Vagina (tissue), 2 donors: ENCODE measurements at regions not wholly inside any gene's neighbourhood (a gene's known extent, or its start where the extent isn't known, plus 50 kb on each side); places are given as distances from the start of the nearest gene placed in this dataset.

ENCODE experiments used
- POLR2A ChIP-seq, 2 donors: fragments of 450-650 bp; IDR thresholded peaks; one replicate each; pipeline ENCODE4 v1.6.1; 2017; ENCODE audit warnings: antibody characterized with exemption in 2 of 2, mild to moderate bottlenecking in 2 of 2, moderate library complexity in 2 of 2
- TF ChIP-seq, protein P1 (sequence below), 3 experiments: fragments of 450-650 bp in 2 of 3; fragments of 200-600 bp in 1 of 3; sonication (generic) in 1 of 3; IDR thresholded peaks; one replicate each; pipeline ENCODE4 v1.5.1; 2017 to 2019; ENCODE audit warnings: antibody characterized with exemption in 3 of 3, mild to moderate bottlenecking in 2 of 3, moderate library complexity in 2 of 3

DNA sequence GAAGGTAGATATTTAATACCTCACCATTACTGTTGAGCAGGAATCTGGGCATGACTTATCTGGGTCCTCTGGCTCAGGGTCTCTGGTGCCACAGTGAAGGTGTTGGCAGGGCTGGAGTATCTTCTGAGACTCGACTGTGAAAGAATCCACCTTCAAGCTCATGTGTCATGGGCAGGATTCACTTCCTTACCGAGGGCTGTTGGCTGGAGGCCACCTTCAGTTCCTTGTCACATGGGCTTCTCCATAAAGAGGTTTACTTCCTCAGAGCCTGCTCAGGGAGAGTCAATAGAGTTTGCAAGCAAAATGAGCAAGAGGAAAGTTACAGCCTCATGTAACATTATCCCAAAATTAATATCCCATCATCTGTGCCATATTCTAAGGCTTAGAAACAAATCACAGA, 459.5 kb downstream of the NR2F2 start:
- TF ChIP-seq, protein P1, sequence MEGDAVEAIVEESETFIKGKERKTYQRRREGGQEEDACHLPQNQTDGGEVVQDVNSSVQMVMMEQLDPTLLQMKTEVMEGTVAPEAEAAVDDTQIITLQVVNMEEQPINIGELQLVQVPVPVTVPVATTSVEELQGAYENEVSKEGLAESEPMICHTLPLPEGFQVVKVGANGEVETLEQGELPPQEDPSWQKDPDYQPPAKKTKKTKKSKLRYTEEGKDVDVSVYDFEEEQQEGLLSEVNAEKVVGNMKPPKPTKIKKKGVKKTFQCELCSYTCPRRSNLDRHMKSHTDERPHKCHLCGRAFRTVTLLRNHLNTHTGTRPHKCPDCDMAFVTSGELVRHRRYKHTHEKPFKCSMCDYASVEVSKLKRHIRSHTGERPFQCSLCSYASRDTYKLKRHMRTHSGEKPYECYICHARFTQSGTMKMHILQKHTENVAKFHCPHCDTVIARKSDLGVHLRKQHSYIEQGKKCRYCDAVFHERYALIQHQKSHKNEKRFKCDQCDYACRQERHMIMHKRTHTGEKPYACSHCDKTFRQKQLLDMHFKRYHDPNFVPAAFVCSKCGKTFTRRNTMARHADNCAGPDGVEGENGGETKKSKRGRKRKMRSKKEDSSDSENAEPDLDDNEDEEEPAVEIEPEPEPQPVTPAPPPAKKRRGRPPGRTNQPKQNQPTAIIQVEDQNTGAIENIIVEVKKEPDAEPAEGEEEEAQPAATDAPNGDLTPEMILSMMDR (IDR thresholded peaks at IDR 0.05) = no peak
- TF ChIP-seq POLR2A (IDR thresholded peaks at IDR 0.05) = no peak
